SK-MEL-5 (cell line): ENCODE measurements at regions not wholly inside any gene's neighbourhood (a gene's known extent, or its start where the extent isn't known, plus 50 kb on each side); places are given as distances from the start of the nearest gene placed in this dataset.

ENCODE experiments used
- DNase-seq: peaks from one replicate; pipeline ENCODE4 v3.0.0-alpha.2; 2016; ENCODE audit warnings: low read depth, low spot score
- in situ Hi-C: cut with HindIII; loops from 2 replicates; pipeline ENCODE4 v1.10.0; 2016; ENCODE audit warnings: low sequenced_read_pairs, high pct_unique_total_duplicates, low pct_unique_long_range_greater_than_20kb
- small RNA-seq, 2 experiments: library from RNA; depleted of rRNA; stranded (forward); fragments of <200 nt; gene quantifications; one replicate each; pipeline ENCODE3, GENCODE V24; 2014

DNA sequence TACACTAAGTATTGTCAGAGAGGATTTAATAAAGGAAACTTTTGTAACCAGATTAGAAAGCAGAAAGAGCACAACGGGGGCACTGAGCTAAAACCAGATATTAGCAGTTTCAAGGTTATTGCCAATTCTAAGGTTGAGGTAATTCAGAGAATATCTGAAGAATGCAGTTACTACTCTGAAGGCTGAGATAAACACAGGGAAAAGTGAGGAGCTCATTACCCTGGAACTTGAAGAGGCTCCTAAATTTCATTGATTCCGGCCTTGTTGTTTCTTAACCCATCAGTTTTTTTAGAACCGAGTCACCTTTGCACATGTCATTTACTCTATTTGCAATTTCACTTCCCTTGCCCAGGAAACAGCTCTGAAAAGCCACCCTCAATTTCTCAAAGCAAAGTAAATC, 72.4 kb upstream of the BTBD3 start:
- DNase-seq: no peak
- in situ Hi-C loops: no loop called here

- DNase-seq: no peak
- in situ Hi-C loops: no loop called here
Observed at GRCh38 chr20:11846131-11846530, 71.6 kb upstream of the BTBD3 start.

DNA sequence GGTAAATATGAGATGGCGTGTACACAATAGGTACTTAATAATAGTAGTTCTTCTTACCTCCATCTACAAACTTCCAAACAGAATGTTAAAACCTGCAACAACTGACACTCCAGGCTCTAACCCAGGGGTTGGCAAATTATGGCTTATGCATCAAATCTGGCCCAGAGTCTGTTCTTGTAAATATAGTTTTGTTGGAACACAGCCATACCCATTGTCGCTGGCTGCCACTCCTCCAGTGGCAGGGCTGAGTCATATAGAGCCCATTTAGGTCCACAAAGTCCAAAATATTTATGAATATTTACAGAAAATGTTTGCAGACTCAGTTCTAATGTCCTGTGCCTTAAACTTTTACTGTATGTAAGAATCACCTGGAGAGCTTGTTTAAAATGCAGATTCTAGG, 69.9 kb upstream of the BTBD3 start:
- DNase-seq: no peak
- in situ Hi-C loops: no loop called here

DNA sequence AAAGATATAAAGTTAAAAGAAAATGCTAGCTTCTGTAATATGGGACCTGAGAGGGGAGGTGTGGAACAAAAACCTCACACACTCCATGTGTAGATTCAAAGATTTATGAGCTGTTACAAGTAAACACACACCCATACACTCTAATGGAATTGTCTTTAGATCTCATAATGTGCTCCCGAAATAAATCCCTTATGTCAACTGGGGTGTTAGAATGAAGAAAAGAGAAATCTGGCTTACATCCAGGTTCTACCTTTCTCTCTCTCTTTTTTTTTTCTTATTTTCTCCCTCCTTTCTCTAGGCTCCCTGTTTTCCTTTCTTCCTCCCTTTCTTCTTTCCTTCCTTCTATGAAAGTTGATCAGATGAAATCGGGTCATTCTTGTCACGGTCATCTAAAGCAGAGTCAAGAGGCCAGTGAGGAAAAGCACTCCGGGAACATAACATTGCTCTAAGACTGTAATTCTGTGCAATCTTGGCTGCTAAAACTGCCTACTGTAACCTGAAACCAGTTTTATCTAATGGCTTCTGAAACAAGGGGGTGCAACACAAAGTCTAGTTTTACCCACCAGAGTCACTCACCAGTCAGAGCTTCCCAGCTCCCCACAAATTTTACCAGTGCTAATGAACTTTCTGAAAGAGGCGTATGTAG, 68.3 kb upstream of the BTBD3 start:
- in situ Hi-C loops: no loop called here
- DNase-seq: no peak

DNA sequence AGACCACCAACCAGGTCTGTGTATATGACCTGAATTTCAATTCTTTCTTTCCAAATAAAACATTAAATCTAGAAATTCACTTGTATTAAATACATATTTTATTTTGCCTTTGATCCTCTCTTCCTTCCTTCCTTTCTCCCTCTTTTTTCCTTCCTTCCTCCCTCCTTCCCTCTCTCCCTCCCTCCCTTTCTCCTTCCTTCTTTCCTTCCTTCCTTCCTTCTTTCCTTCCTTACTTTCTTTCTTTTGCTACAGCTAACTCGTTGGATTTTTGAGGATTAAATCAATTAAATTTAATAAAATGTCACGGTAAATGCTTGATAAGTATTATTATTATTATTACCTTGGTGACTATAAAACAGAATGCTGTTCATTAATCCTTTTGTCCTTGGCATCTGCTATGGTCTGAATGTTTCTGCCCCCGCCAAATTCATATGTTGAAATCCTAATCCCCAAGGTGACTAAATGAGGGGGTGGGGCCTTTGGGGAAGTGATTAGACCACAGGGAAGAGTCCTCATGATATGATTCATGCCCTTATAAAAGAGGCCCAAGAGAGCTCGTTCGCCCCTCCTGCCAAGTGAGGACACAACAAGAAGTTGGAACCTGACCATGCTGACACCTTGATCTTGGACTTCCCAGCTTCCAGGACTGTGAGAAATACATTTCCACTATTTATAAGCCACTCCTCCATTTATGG, 67.6 kb upstream of the BTBD3 start:
- DNase-seq: no peak
- in situ Hi-C loops: no loop called here

DNA sequence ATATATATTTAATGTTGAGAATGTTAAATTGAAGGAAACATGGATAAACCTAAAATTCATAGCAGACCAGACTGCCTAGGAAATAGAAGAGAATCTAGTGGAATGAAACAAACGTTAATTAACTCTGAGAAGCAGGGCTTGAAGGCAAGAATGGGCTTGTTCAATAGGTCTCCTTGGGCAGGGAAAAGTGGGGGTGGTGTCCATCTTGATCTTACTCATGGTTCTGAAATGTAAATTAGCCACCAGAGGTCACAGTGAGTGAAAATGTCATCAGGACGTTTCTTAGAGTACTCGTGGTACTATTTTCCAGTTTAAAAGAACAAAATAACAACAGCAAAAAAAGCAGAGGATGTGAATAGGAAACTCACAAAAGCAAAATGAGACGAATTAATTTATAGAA, 66.8 kb upstream of the BTBD3 start:
- no peak for DNase-seq
- in situ Hi-C loops: no loop called here

DNA sequence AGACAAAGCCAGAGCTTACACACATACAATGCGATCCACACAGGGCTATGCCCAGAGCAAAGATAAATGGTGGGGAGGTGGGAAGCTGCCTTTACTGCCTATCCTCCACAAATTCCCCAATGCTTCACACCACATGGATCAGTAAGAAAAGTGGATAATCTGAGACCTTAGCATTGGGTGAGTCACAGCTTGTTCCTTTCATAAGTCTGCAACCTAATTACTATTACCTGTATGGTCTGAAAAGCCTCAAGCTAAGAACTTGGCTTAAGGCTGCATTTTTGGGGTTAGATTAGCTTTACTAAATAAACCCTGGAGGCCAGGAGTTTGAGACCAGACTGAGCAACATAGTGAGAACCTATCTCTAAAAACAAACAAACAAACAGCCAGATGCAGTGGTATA, 66.0 kb upstream of the BTBD3 start:
- no peak for DNase-seq
- in situ Hi-C loops: no loop called here

DNA sequence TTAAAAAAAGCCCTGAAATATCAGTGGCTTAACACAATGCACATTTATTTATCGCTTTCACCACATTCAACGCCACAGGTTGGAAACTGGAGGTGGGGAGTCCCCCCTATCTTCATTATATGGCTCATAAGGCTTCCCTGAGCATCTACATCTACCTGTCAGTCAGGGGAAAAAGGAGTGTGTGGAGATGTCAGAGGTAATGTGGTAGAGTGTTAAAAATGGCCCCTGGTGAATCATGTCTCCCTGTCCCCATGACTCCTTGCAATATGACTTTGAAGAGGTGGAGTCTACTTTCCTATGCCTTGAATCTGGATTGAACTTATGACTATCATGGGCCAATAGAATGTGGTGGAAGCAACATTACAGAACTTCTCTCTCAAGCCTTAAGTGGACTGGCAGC, 65.5 kb upstream of the BTBD3 start:
- DNase-seq: no peak
- in situ Hi-C loops: no loop called here

GRCh38 chr20:11852811-11853210, 64.9 kb upstream of the BTBD3 start:
- in situ Hi-C loops: no loop called here
- peak; percentile 21 for DNase-seq

DNA sequence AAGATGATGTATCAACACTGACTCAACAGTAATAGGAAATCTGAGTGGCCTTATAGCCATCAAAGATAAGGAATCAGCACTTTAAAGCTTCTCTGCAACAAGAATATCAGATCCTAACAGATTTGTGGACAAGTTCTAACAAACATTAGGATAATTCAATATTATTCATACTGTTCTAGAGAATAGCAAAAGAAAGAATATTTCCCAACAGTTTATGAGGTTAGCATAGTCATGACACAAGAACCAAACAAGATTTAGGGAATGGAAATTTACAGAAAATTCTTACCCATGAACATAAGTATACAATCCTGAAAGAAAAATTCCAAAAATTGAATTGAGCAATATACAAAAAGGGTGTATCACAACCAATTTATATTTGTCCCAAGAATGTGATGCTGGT, 64.3 kb upstream of the BTBD3 start:
- in situ Hi-C loops: no loop called here
- no peak for DNase-seq

- in situ Hi-C loops: no loop called here
- DNase-seq: no peak
Observed at GRCh38 chr20:11861479-11861878, 56.2 kb upstream of the BTBD3 start.

DNA sequence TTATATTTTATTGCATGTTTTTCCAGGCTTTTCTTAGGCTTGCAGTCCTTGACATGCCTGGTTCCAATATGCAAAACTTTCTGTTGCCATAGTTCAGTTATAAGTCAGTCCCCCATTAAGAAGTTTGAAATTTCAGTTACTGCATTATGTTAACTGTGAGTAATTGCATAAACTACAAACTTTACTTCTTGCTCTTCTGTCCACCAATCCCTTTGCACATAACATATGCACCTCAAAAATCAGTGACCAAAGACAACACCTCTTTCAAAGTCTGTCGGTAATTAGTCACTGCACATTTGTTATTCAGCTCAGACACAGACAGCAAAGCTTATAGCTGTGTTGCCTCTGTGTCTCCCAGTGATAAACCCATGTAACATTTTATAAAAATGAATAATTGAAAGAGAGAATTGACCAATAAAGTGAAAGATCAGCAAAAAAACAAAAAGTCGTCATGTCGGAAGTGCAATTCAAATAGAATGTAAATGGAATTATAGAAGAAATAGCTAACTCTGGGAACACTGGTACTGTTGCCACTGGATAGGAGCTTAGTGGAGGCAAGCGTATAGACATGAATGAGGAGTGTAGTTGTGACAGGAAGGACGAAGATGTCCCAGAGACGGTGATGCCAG, 50.3 kb upstream of the BTBD3 start:
- no peak for DNase-seq
- in situ Hi-C loops: no loop called here

Small RNA genes in the stretch of these regions (small RNA-seq; reads per million reads assigned to genes)
- gene AL080274.1: 0 reads per million in 2 experiments
- gene RN7SKP111: 0 to 0.14 reads per million in 2 experiments
